GM12878 (cell line): ENCODE measurements at regions not wholly inside any gene's neighbourhood (a gene's known extent, or its start where the extent isn't known, plus 50 kb on each side); places are given as distances from the start of the nearest gene placed in this dataset.

Experiments
- ATAC-seq: fragments of 200-7000 bp; cut with Tn5 transposase; 3 replicates; pipeline ENCODE4 v1.9.1; 2020; ENCODE audit warnings: mild to moderate bottlenecking, moderate library complexity
- BruUV-seq: library from RNA; stranded (reverse); fragments of 400-500 nt; replicated peaks from 2 replicates; lab custom pipeline; 2021; lab: Mats Ljungman, UMichigan
- CTCF ChIA-PET: fragments of 300-600 bp; sonication (Branson Sonifier 250); formaldehyde crosslinking; extraction: SDS; loops from one replicate; lab custom pipeline; 2021; ENCODE audit warnings: inconsistent platforms; lab: Yijun Ruan, JAX
- POLR2A ChIA-PET: fragments of 350-600 bp; formaldehyde crosslinking; extraction: SDS; loops from one replicate; lab custom pipeline; 2021; ENCODE audit warnings: inconsistent platforms; lab: Charles Lee
- RAD21 ChIA-PET: fragments of 300-600 bp; sonication (Branson Sonifier 250); formaldehyde crosslinking; loops from one replicate; lab custom pipeline; 2023; ENCODE audit warnings: antibody characterized with exemption; ENCODE audit not compliant: unreplicated experiment; lab: Charles Lee
- SMC1A ChIA-PET: fragments of 300-600 bp; sonication (Branson Sonifier 250); formaldehyde crosslinking; loops from one replicate; lab custom pipeline; 2023; ENCODE audit not compliant: unreplicated experiment, uncharacterized antibody; lab: Charles Lee
- DNase-seq: peaks from one replicate; pipeline ENCODE4 v3.0.0-alpha.2; 2011; ENCODE audit warnings: low read depth, low spot score
- FAIRE-seq: peaks from 3 replicates; lab custom pipeline; 2011; peaks lifted over from hg19 to GRCh38; lab: Jason Lieb, UNC
- H2AFZ ChIP-seq: 2 replicates; pipeline ENCODE4 v1.6.0; 2011; ENCODE audit warnings: low read depth, low read length, control low read depth; ENCODE audit not compliant: control insufficient read depth
- H3K27ac ChIP-seq: 2 replicates; pipeline ENCODE4 v1.5.1; 2011; ENCODE audit warnings: control low read depth; ENCODE audit not compliant: control insufficient read depth, insufficient read depth
- H3K27me3 ChIP-seq, 2 experiments: replicated peaks in 1 of 2; 2 replicates each; pipeline versions ENCODE4 v1.6.0 to v1.6.1; 2011; ENCODE audit warnings: low read length in 1 of 2; ENCODE audit not compliant: control insufficient read depth in 2 of 2, insufficient read depth in 2 of 2
- H3K36me3 ChIP-seq, 2 experiments: 2 replicates each; pipeline ENCODE4 v1.5.1; 2011; ENCODE audit warnings: low read length in 1 of 2; ENCODE audit not compliant: control insufficient read depth in 2 of 2, insufficient read depth in 2 of 2
- H3K4me1 ChIP-seq: 2 replicates; pipeline ENCODE4 v1.6.1; 2011; ENCODE audit warnings: mild to moderate bottlenecking, low read length, moderate library complexity, mixed read lengths; ENCODE audit not compliant: control insufficient read depth, insufficient read depth
- H3K4me2 ChIP-seq: 2 replicates; pipeline ENCODE4 v1.6.0; 2011; ENCODE audit warnings: control low read depth; ENCODE audit not compliant: control insufficient read depth, insufficient read depth
- H3K4me3 ChIP-seq: fragments of 200-600 bp; sonication (generic); 2 replicates; pipeline ENCODE4 v1.5.1; 2016
- H3K79me2 ChIP-seq: 2 replicates; pipeline ENCODE4 v1.6.0; 2011; ENCODE audit warnings: low read length; ENCODE audit not compliant: control insufficient read depth, insufficient read depth
- H3K9ac ChIP-seq: 2 replicates; pipeline ENCODE4 v1.8.0; 2011; ENCODE audit warnings: low read length, control low read depth, mixed read lengths; ENCODE audit not compliant: control insufficient read depth, insufficient read depth
- H3K9me3 ChIP-seq: replicated peaks from 3 replicates; pipeline ENCODE4 v1.5.1; 2011; ENCODE audit warnings: mild to moderate bottlenecking, low read length; ENCODE audit not compliant: control insufficient read depth, insufficient read depth
- H4K20me1 ChIP-seq: 2 replicates; pipeline ENCODE4 v1.6.0; 2011; ENCODE audit not compliant: control insufficient read depth, insufficient read depth
- BRCA1 ChIP-seq: IDR thresholded peaks from 2 replicates; pipeline ENCODE4 v1.6.1; 2011; ENCODE audit warnings: low read depth, low read length, improper control_type of control experiment
- CHD4 ChIP-seq: fragments of 200-600 bp; sonication (generic); IDR thresholded peaks from 2 replicates; pipeline ENCODE4 v1.6.1; 2016; ENCODE audit warnings: mild to moderate bottlenecking
- FOS ChIP-seq: IDR thresholded peaks from 3 replicates; pipeline ENCODE4 v1.6.1; 2011; ENCODE audit warnings: borderline replicate concordance; ENCODE audit not compliant: insufficient read length; ENCODE audit errors: extremely low read depth
- HCFC1 ChIP-seq: fragments of 150-350 bp; IDR thresholded peaks from 2 replicates; pipeline ENCODE4 v1.6.1; 2014; ENCODE audit warnings: low read length
- HDAC6 ChIP-seq: fragments of 200-600 bp; sonication (generic); IDR thresholded peaks from one replicate; pipeline ENCODE4 v1.8.0; 2017; ENCODE audit warnings: antibody characterized with exemption; ENCODE audit not compliant: unreplicated experiment
- IKZF1 ChIP-seq: fragments of 450-650 bp; conservative IDR thresholded peaks from 2 replicates; pipeline ENCODE4 v1.6.1; 2017; ENCODE audit warnings: antibody characterized with exemption, mild to moderate bottlenecking
- KLF5 ChIP-seq: fragments of 450-650 bp; IDR thresholded peaks from 2 replicates; pipeline ENCODE4 v1.6.1; 2014; ENCODE audit warnings: mild to moderate bottlenecking; ENCODE audit not compliant: partially characterized antibody
- MYC ChIP-seq: IDR thresholded peaks from 2 replicates; pipeline ENCODE4 v1.6.1; 2011; ENCODE audit warnings: mild to moderate bottlenecking, low read length, moderate library complexity, inconsistent platforms; ENCODE audit not compliant: insufficient read depth, insufficient replicate concordance, insufficient read length, severe bottlenecking
- NFXL1 ChIP-seq: fragments of 450-650 bp; IDR thresholded peaks from 2 replicates; pipeline ENCODE4 v1.6.1; 2017; ENCODE audit warnings: antibody characterized with exemption, mild to moderate bottlenecking, borderline replicate concordance
- NFYA ChIP-seq: IDR thresholded peaks from 2 replicates; pipeline ENCODE4 v1.6.1; 2011; ENCODE audit warnings: low read depth, mild to moderate bottlenecking, low read length, improper control_type of control experiment, borderline replicate concordance
- NR2C1 ChIP-seq: fragments of 450-650 bp; IDR thresholded peaks from 2 replicates; pipeline ENCODE4 v1.6.1; 2017; ENCODE audit warnings: antibody characterized with exemption, mild to moderate bottlenecking, moderate library complexity
- NR2C2 ChIP-seq: IDR thresholded peaks from 2 replicates; pipeline ENCODE4 v1.6.1; 2011; ENCODE audit warnings: borderline replicate concordance, low read depth; ENCODE audit not compliant: control insufficient read depth, insufficient read length
- SREBF2 ChIP-seq: IDR thresholded peaks from 2 replicates; pipeline ENCODE4 v1.6.1; 2012; ENCODE audit warnings: mild to moderate bottlenecking, low read length
- WRNIP1 ChIP-seq: IDR thresholded peaks from 2 replicates; pipeline ENCODE4 v1.6.1; 2011; ENCODE audit warnings: low read depth, low read length, improper control_type of control experiment, borderline replicate concordance
- YY1 ChIP-seq: IDR thresholded peaks from 2 replicates; pipeline ENCODE4 v1.6.1; 2011; ENCODE audit warnings: low read depth, mild to moderate bottlenecking, low read length
- ZSCAN29 ChIP-seq: fragments of 450-650 bp; IDR thresholded peaks from 2 replicates; pipeline ENCODE4 v1.6.1; 2017; ENCODE audit warnings: mild to moderate bottlenecking, moderate library complexity
- WGBS: methylation state at CpG from one replicate; pipeline ENCODE4 v1.1.6; 2016; ENCODE audit warnings: low lambda C conversion rate; ENCODE audit not compliant: insufficient replicate concordance, insufficient coverage; ENCODE audit errors: missing lambda C conversion rate; 5-methylcytosine and 5-hydroxymethylcytosine counted together
- in situ Hi-C: fragments of 300-500 bp; cut with MboI; formaldehyde crosslinking; loops from 9 replicates; pipeline ENCODE4 v1.14.3; 2018; ENCODE audit warnings: mixed read lengths
- intact Hi-C: fragments of 100-400 bp; cut with micrococcal nuclease; formaldehyde crosslinking; loops from one replicate; pipeline ENCODE4 v1.14.2; 2022; ENCODE audit not compliant: unreplicated experiment
- TF ChIP-seq, protein P1 (sequence below): fragments of 450-650 bp; IDR thresholded peaks from 2 replicates; pipeline ENCODE4 v1.6.1; 2016; ENCODE audit warnings: mild to moderate bottlenecking
- TF ChIP-seq, protein P2 (sequence below): fragments of 450-650 bp; IDR thresholded peaks from 2 replicates; pipeline ENCODE4 v1.6.1; 2014; ENCODE audit warnings: mild to moderate bottlenecking

DNA sequence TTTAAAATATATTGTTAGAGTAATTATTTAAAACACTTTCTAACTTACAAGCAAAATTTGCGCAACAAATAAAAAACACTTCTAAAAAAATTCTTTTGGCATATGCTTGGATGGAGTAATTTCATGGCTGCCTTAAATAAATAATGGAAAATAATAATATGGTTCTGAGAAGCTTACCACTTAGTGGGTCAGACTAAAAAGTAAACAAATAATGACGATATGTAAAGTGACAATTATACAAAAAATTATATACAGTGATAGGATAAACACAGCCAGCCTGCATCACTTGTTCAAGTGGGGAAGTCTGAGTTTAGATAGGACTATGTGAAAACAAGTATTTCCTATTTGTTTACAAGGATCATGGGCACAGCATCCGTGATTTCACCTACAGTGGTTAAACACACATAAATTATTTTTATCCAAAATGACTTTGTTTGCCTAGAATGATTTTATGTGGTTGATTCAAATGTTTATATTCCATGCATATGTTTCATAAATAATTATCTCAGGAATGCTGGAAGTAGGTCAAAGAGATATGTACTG lies 141.7 kb upstream of the SEMA3D start (continued):
- TF ChIP-seq, protein P1, sequence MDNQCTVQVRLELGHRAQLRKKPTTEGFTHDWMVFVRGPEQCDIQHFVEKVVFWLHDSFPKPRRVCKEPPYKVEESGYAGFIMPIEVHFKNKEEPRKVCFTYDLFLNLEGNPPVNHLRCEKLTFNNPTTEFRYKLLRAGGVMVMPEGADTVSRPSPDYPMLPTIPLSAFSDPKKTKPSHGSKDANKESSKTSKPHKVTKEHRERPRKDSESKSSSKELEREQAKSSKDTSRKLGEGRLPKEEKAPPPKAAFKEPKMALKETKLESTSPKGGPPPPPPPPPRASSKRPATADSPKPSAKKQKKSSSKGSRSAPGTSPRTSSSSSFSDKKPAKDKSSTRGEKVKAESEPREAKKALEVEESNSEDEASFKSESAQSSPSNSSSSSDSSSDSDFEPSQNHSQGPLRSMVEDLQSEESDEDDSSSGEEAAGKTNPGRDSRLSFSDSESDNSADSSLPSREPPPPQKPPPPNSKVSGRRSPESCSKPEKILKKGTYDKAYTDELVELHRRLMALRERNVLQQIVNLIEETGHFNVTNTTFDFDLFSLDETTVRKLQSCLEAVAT = no peak
- TF ChIP-seq, protein P2, sequence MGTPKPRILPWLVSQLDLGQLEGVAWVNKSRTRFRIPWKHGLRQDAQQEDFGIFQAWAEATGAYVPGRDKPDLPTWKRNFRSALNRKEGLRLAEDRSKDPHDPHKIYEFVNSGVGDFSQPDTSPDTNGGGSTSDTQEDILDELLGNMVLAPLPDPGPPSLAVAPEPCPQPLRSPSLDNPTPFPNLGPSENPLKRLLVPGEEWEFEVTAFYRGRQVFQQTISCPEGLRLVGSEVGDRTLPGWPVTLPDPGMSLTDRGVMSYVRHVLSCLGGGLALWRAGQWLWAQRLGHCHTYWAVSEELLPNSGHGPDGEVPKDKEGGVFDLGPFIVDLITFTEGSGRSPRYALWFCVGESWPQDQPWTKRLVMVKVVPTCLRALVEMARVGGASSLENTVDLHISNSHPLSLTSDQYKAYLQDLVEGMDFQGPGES = no peak
- no peak for TF ChIP-seq CHD4

DNA sequence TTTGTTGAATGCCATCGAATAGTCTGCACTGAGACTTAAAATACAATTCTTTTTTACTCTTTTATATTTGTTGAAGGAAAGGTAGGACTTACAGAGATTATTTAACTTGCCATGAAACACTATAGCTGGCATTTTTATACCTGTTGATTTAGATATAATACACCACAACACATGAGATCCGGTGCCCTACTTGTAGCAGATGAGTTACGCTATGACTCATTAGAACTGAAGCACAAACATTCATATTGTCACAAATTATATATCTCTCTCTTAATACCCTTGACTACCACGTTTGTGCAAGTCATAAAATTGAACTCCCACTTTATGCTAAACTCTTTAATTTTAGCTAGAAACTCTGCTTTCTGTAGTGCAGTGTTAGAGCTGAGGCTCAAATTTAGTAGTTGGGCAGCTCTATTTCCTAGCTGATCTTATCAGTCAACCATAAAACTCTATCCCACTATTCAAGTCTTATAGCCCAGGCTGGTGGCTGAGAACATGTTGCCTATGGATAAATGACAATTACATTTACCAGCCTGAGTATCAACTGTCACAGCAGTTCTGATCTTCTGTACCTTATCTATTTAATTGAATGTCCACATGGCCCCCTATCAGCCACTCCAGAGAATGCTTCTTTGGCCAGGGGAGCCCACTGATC lies 137.4 kb upstream of the SEMA3D start:
- ChIA-PET CTCF (no interaction called here), POLR2A (no interaction called here), SMC1A (interaction anchor here (1.2 to 1.3 kb wide), 2 partner anchors 25 to 201 kb away, joined by 3 to 5 read pairs; no protein-coding TSS in a partner anchor), RAD21 (no interaction called here)
- in situ Hi-C loops (no loop called here), intact Hi-C loops (no loop called here)
- Histone ChIP-seq H3K4me1 (no peaks in the 10 kb centered on the region), H3K9ac (no peak overlapping the region), H2AFZ (no peak overlapping the region), H3K27me3 (no peaks in the 10 kb centered on the region), H3K4me3 (no peak overlapping the region), H3K36me3 (no peaks in the 10 kb centered on the region), H3K27ac (no peak overlapping the region), H3K9me3 (no peaks in the 10 kb centered on the region), H3K79me2 (no peaks in the 10 kb centered on the region), H3K4me2 (no peak overlapping the region), H4K20me1 (no peaks in the 10 kb centered on the region)
- ATAC-seq (no peak), DNase-seq (no peak), FAIRE-seq (no peak)
- no peak for TF ChIP-seq HDAC6
- TF ChIP-seq BRCA1 = no peak
- TF ChIP-seq ZSCAN29 = no peak
- no peak for TF ChIP-seq YY1
- no peak for TF ChIP-seq HCFC1
- TF ChIP-seq NFXL1 = no peak
- TF ChIP-seq NR2C1 = no peak
- TF ChIP-seq KLF5 = no peak
- no peak for TF ChIP-seq FOS
- TF ChIP-seq WRNIP1 = no peak
- no peak for TF ChIP-seq IKZF1
- TF ChIP-seq NFYA = no peak
- TF ChIP-seq SREBF2 = no peak
- no peak for TF ChIP-seq MYC
- TF ChIP-seq NR2C2 = no peak
- 24% methylated on average over 4 of the region's 4 CpGs for WGBS
- BruUV-seq = no TSS peak
